K562 (cell line): ENCODE measurements at regions not wholly inside any gene's neighbourhood (a gene's known extent, or its start where the extent isn't known, plus 50 kb on each side); places are given as distances from the start of the nearest gene placed in this dataset.

Experiments
- CREB5 ChIP-seq: fragments of 250-450 bp; sonication (Bioruptor Pico); IDR thresholded peaks from 2 replicates; pipeline ENCODE4 v1.5.0; 2020; ENCODE audit warnings: mild to moderate bottlenecking
- TSC22D4 ChIP-seq: fragments of 450-650 bp; IDR thresholded peaks from 2 replicates; pipeline ENCODE4 v1.6.1; 2016; ENCODE audit warnings: missing genetic modification characterization, missing biosample characterization, control low read depth
- ZBTB40 ChIP-seq, 2 experiments: fragments of 450-650 bp in 1 of 2; sonication (generic) in 1 of 2; formaldehyde crosslinking in 1 of 2; IDR thresholded peaks; 2 replicates each; pipeline versions ENCODE4 v1.7.1 to v1.9.0; 2016 to 2022; ENCODE audit warnings: inconsistent platforms in 1 of 2, mild to moderate bottlenecking in 1 of 2, missing genetic modification reagents in 1 of 2

- TF ChIP-seq CREB5 (CRISPR knock-in tag) (no peak), ZBTB40 (IDR thresholded peaks at IDR 0.05) (no peak), ZBTB40 (CRISPR knock-in tag; IDR thresholded peaks at IDR 0.05) (no peak), TSC22D4 (no peak)
Measured at GRCh38 chr5:116992681-116993080, 418.1 kb upstream of the SEMA6A start (continued).
